ENCODE measurements at regions not wholly inside any gene's neighbourhood (a gene's known extent, or its start where the extent isn't known, plus 50 kb on each side); places are given as distances from the start of the nearest gene placed in this dataset.

DNA sequence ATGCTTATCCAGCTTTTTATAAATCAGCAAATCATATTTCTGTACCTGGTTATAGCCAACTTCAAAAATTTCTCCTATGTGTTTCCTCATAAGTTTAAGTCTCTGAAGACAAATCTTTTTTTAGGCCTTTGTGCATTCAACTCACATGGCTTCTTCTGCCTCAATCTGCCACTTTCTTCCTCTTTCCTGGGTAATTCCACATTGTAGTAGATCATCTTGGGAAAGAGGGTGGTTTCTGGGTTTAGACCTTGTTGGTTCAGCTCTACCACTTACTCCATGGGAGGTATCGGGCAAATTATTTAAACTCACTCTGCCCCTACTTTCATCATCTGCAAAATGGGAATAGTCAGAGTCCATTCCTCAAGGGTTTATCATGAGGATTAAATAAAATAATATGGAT lies 707.0 kb upstream of the ZEB2 start:
- Histone ChIP-seq H3K79me2 (no peaks in the 10 kb centered on the region), H3K9me3 (ENCODE audit: control insufficient read depth, low read length) (no peaks in the 10 kb centered on the region), H3K9ac (no peak overlapping the region), H3K27me3 (ENCODE audit: control insufficient read depth, insufficient read depth, low read length) (no peaks in the 10 kb centered on the region), H3K4me1 (no peaks in the 10 kb centered on the region), H2AFZ (no peak overlapping the region), H3K36me3 (ENCODE audit: control insufficient read depth, insufficient read depth, low read length) (no peaks in the 10 kb centered on the region), H3K27ac (no peak overlapping the region), H3K4me3 (ENCODE audit: low read depth, low read length) (no peak overlapping the region), H3K4me2 (ENCODE audit: low read length) (no peak overlapping the region)
- TF ChIP-seq, protein P1, sequence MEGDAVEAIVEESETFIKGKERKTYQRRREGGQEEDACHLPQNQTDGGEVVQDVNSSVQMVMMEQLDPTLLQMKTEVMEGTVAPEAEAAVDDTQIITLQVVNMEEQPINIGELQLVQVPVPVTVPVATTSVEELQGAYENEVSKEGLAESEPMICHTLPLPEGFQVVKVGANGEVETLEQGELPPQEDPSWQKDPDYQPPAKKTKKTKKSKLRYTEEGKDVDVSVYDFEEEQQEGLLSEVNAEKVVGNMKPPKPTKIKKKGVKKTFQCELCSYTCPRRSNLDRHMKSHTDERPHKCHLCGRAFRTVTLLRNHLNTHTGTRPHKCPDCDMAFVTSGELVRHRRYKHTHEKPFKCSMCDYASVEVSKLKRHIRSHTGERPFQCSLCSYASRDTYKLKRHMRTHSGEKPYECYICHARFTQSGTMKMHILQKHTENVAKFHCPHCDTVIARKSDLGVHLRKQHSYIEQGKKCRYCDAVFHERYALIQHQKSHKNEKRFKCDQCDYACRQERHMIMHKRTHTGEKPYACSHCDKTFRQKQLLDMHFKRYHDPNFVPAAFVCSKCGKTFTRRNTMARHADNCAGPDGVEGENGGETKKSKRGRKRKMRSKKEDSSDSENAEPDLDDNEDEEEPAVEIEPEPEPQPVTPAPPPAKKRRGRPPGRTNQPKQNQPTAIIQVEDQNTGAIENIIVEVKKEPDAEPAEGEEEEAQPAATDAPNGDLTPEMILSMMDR (IDR thresholded peaks at IDR 0.05), result no peak

DNA sequence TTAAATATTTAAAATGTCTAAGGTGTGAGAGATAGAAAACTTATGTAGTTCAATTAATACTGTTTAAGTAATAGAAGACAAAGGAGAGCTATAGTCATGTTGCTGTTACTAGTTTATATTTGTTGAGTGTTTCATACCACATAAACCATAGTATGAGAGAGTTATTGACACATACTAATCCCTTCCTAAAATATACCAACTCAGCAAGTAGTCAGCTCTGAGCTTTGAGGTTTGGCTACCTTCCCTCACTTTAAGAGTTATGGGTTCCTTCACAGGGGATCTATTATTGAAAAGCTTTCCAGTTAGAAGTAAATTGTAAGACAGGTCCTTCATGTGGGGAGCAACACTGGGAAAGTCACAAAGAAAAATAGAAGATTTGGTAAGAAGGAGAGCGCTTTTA lies 701.6 kb upstream of the ZEB2 start:
- H3K4me2 ChIP-seq (ENCODE audit: low read length), result no peak overlapping the region
- no peaks in the 10 kb centered on the region for H3K4me1 ChIP-seq
- H3K4me3 ChIP-seq (ENCODE audit: low read depth, low read length), result no peak overlapping the region
- no peaks in the 10 kb centered on the region for H3K27me3 ChIP-seq (ENCODE audit: control insufficient read depth, insufficient read depth, low read length)
- H3K79me2 ChIP-seq, result no peaks in the 10 kb centered on the region
- no peaks in the 10 kb centered on the region for H3K9me3 ChIP-seq (ENCODE audit: control insufficient read depth, low read length)
- TF ChIP-seq, protein P1 (IDR thresholded peaks at IDR 0.05), result no peak
- no peak overlapping the region for H2AFZ ChIP-seq
- no peak overlapping the region for H3K27ac ChIP-seq
- H3K9ac ChIP-seq, result no peak overlapping the region
- no peaks in the 10 kb centered on the region for H3K36me3 ChIP-seq (ENCODE audit: control insufficient read depth, insufficient read depth, low read length)

DNA sequence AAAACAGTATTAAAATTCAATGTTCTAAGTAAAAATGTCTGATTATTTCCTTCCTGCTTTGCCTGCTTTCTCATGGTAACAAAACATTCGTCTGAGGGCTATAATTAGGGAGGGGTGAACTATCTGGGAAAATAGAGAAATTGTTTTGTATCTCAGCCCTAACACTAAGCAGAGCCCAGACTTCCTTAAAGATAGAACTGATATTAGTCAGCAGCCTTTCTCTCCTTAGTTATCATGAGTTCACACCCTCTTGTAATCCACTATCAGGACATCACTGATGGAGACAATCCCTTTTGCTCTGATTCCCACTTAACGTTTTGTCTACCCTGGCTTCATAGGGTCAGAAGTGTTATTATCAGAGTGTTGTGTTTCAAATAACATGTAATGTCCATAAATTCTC lies 701.1 kb upstream of the ZEB2 start:
- H3K36me3 ChIP-seq (ENCODE audit: control insufficient read depth, insufficient read depth, low read length), result no peaks in the 10 kb centered on the region
- H3K79me2 ChIP-seq, result no peaks in the 10 kb centered on the region
- H3K27ac ChIP-seq, result no peak overlapping the region
- H3K27me3 ChIP-seq (ENCODE audit: control insufficient read depth, insufficient read depth, low read length), result no peaks in the 10 kb centered on the region
- no peak overlapping the region for H2AFZ ChIP-seq
- TF ChIP-seq, protein P1 (IDR thresholded peaks at IDR 0.05), result no peak
- no peaks in the 10 kb centered on the region for H3K4me1 ChIP-seq
- H3K9ac ChIP-seq, result no peak overlapping the region
- no peak overlapping the region for H3K4me3 ChIP-seq (ENCODE audit: low read depth, low read length)
- H3K9me3 ChIP-seq (ENCODE audit: control insufficient read depth, low read length), result no peaks in the 10 kb centered on the region
- no peak overlapping the region for H3K4me2 ChIP-seq (ENCODE audit: low read length)

DNA sequence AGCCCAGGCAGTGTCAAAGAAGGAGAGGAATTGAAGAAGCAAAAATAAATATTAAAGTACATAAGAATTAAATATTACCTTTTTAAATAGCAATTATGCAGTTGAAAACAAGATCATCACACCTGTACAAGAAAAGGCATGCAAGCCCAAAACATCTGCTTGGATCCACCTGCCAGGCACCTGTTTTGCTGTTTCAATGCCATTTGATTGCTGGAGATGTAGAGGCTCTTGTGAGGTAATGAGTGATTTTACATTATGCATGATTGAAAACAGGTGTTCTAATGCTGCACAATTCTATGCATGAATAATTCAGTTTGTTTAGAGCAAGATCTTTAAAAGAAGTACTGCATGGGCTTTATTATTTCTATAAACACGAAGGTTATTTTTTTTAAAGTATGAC lies 700.6 kb upstream of the ZEB2 start:
- no peak overlapping the region for H3K4me3 ChIP-seq (ENCODE audit: low read depth, low read length)
- H3K4me2 ChIP-seq (ENCODE audit: low read length), result no peak overlapping the region
- no peaks in the 10 kb centered on the region for H3K27me3 ChIP-seq (ENCODE audit: control insufficient read depth, insufficient read depth, low read length)
- no peaks in the 10 kb centered on the region for H3K9me3 ChIP-seq (ENCODE audit: control insufficient read depth, low read length)
- H3K4me1 ChIP-seq, result no peaks in the 10 kb centered on the region
- TF ChIP-seq, protein P1 (IDR thresholded peaks at IDR 0.05), result no peak
- no peak overlapping the region for H3K9ac ChIP-seq
- H3K27ac ChIP-seq, result no peak overlapping the region
- no peak overlapping the region for H2AFZ ChIP-seq
- H3K79me2 ChIP-seq, result no peaks in the 10 kb centered on the region
- H3K36me3 ChIP-seq (ENCODE audit: control insufficient read depth, insufficient read depth, low read length), result no peaks in the 10 kb centered on the region

DNA sequence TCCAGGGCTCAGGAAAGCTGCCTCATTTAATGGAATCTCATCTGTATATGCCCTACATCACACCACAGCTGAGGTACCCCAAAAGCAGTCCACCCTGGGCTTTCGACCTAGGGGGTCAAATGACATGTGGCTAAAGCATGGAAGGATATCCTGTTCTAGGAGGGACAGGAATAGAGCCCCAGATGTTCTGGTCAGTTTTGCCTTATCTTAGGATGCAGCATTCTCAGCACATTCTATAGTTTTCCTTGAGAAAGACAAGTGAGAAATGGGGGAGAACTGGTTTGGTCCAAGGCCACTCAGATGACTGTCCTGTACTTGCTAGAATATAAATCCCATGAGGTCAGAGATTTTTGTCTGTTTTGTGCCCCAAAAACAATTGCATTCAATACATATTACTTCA lies 688.0 kb upstream of the ZEB2 start:
- H2AFZ ChIP-seq, result no peak overlapping the region
- no peak overlapping the region for H3K27ac ChIP-seq
- no peak overlapping the region for H3K4me2 ChIP-seq (ENCODE audit: low read length)
- H3K79me2 ChIP-seq, result no peaks in the 10 kb centered on the region
- TF ChIP-seq, protein P1 (IDR thresholded peaks at IDR 0.05), result no peak
- no peaks in the 10 kb centered on the region for H3K36me3 ChIP-seq (ENCODE audit: control insufficient read depth, insufficient read depth, low read length)
- no peak overlapping the region for H3K9ac ChIP-seq
- H3K4me1 ChIP-seq, result no peaks in the 10 kb centered on the region
- no peak overlapping the region for H3K4me3 ChIP-seq (ENCODE audit: low read depth, low read length)
- no peaks in the 10 kb centered on the region for H3K9me3 ChIP-seq (ENCODE audit: control insufficient read depth, low read length)
- no peaks in the 10 kb centered on the region for H3K27me3 ChIP-seq (ENCODE audit: control insufficient read depth, insufficient read depth, low read length)

Data from parathyroid adenoma (tissue), 2 donors.